NCI-H2081 (cell line): ENCODE measurements at regions not wholly inside any gene's neighbourhood (a gene's known extent, or its start where the extent isn't known, plus 50 kb on each side); places are given as distances from the start of the nearest gene placed in this dataset.
A peak's percentile ranks its signal among the peaks of the same experiment; 100 is the strongest.
"Not testable (repeated sequence)": the region's sequence is repeated elsewhere in the genome, so short reads cannot be mapped to it uniquely, and the experiment has no call there.

Experiments
- DNase-seq, 2 experiments: peaks; one replicate each; lab custom pipeline; 2025; lab: John Stamatoyannopoulos, UW

GRCh38 chr11:24264868-24265267 is 232.0 kb upstream of the LUZP2 start:
- no peak for DNase-seq

DNA sequence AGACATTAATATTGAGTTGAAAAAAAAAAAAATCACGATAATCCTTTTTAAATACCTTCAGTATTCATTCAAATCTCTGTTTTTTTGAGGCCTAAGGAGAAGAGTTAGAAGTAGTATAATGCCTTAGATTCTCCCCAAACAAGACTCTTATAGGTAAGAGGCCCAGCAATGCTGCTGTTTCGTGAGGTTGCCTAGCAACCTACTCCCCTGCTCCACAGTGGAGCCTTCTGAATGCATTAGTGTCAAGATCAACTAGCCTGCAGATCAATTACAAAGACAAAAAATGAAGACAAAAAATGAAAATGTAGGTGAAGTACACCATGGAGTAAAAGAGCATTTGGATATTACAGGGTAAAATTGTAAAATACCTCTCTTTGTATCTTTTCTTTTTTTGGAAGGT is 229.8 kb upstream of the LUZP2 start:
- DNase-seq = no peak

- DNase-seq = no peak
Measured at GRCh38 chr11:24271798-24272197, 225.1 kb upstream of the LUZP2 start.

GRCh38 chr11:24274214-24274781 is 222.6 kb upstream of the LUZP2 start:
- not testable (repeated sequence) for DNase-seq

GRCh38 chr11:24286238-24286637 is 210.6 kb upstream of the LUZP2 start:
- DNase-seq = no peak

DNA sequence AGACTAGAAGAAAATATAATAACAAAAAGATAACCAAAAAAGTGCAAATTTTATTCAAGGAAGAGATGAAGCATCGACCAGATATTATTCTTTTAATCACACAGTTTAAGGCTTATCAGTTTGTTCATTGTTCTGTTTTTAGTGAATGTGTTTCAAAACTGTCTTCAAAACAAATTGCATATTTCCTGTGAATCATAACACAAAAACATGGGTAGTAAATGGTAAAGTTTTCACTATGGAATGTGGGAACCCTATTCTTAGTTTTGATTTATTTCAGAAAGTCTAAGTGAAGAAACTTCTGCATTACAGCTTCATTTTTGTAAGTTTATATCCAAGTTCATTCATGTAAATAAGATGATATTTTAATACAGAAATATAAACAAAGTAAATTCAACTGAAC is 207.6 kb upstream of the LUZP2 start:
- DNase-seq = no peak

GRCh38 chr11:24293964-24294363 is 202.9 kb upstream of the LUZP2 start:
- no peak for DNase-seq

- DNase-seq = no peak
Measured at GRCh38 chr11:24295360-24295759, 201.5 kb upstream of the LUZP2 start.

DNA sequence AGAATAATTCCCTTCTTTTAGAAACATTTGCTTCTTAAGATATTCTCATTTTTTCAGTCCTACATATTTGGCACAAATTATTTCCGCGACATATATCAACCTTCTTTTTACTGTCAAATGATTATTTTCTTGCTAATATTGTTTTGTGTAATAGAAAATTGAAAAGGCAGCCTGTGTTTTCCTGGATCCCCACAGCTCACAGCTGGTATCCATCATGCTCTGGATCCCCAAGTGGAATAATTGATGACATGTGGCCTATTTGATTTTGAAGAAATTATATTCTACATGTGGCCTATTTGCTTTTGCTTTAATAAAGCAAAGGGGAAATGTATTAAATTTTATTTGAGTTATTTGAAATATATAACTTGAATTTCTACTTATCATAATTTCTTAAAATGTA is 199.4 kb upstream of the LUZP2 start:
- no peak for DNase-seq

- DNase-seq = peak; percentile 18 to 58
Measured at GRCh38 chr11:24298146-24298545, 198.7 kb upstream of the LUZP2 start.

GRCh38 chr11:24311974-24312373 is 184.9 kb upstream of the LUZP2 start:
- no peak for DNase-seq

DNA sequence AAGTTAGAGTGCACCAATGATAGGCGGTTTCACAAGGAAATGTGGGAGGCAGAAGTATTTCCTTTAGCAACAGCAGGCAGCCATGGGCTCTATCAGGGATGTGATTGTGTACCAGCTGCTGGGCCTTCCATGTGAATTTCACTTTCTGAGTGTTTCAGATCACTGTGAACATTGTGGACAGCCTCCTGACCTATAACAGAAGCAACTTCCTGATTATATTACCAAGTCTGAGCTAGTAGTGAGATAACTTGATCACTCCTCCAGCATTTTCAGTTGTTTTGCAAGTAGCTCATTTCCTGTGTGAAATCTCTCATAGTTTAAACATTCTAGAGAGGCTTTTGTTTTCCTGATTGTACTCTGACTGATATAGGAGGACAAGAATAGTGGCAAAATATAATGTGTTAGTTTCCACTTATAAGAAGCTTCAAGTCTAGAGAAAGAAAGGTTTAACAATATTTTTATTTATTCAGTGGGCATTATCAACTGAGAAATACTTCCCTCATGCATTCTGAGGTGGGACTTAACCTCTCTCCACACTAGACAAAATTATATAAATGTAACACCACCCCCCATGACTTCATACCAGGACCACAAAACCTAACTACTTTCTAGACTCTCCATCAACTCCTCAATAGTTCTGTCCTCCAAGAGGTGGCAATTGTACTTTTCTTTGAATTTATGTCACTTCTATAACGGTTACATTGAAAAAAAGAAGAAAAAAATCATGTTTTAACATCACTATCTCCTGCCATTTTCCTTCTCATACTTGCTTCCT is 184.2 kb upstream of the LUZP2 start:
- DNase-seq = no peak

GRCh38 chr11:24321229-24321628 is 175.6 kb upstream of the LUZP2 start:
- no peak for DNase-seq

DNA sequence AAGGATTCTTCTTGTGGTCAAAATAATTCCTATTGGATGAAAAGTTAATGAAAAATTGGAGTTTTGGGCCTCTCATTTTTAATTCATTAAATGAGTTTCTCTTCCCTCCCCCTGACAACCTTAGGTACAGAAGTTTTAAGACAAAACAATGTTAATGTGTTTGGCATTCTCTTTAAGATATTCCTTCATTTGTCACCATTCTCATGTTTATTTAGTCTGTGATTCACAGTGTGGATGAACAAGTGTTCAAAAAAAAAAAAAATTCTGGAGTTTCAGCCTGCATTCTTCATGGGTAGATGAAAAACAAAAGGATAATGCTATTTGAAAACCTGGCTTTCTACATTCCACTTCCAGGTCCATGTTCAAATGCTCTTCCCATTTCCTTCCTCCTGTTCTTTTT is 172.6 kb upstream of the LUZP2 start:
- no peak for DNase-seq

DNA sequence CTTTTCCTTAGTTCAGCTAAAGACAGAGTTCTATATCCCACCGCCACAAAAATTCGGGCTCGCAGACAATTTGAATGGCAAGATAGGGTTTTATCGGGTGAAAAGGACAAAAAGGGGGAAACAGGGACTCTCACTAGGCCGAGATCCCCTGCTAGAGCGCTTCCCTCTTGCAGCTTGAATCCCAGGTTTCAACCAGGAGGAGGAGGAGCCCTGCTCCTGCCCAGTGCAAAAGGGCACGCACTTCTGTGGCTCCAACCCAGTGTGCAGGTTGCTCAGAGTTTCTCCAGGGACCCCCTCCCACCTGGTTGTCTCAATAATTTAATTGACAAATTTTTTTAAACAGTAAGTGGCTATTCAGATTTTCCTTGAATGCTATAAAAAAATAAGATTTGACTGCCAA is 152.6 kb upstream of the LUZP2 start:
- no peak for DNase-seq

DNA sequence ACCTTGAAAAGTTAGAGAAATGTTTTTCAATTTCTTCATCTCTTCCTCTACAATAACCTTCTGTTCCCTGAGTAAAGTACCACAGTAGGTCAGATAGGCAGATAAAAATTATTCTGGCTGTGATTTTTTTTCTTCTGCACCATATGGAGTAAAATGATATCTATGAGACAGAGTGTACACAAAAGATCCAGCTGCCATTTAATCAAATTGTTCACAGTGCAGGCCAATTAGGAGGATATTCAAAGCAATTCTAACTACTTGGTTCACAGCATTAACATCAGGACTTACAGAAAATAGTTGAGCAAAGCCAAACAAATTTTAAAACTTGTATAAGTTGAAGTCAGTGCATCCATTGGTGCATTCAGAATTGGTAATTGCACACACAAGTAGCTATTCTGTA is 147.9 kb upstream of the LUZP2 start:
- DNase-seq = peak in 1 of 2 experiments; percentile 43

DNA sequence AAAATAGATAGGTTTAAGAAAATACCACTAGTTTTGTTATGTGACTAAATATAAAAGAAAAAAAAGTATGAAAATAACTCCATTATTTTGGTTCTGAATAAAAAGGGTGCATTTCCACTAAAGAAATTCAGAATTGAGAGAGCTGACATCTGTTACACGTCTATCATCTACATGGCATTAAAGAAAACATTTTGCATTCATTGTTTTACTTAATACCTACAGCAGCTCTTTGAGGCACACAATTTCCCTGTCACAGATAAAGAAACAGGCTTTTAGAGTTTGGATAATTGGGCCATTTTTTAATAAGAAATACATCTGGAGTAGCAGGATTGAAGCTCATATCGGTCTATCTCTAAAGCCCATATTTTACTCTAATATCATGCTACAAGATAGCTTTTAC is 145.7 kb upstream of the LUZP2 start:
- no peak for DNase-seq

DNA sequence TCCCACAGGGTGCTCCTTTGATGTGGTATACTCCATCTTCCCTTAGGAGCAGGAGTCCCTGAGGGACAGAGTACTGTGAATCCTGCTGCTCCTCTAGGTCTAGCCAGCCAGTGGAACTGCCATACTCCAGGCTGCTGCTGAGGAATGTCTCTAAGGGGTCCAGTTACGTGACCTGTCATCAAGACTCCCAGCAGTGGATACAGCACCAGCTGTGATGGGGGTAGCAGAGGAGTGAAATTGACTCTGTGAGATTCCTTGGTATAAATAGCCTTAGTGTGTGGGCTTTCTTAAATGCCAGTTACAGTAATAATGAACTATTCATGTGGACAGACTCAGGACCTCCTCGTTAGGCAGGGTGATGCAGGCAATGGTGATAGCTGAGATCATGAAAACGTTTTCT is 140.4 kb upstream of the LUZP2 start:
- no peak for DNase-seq

DNA sequence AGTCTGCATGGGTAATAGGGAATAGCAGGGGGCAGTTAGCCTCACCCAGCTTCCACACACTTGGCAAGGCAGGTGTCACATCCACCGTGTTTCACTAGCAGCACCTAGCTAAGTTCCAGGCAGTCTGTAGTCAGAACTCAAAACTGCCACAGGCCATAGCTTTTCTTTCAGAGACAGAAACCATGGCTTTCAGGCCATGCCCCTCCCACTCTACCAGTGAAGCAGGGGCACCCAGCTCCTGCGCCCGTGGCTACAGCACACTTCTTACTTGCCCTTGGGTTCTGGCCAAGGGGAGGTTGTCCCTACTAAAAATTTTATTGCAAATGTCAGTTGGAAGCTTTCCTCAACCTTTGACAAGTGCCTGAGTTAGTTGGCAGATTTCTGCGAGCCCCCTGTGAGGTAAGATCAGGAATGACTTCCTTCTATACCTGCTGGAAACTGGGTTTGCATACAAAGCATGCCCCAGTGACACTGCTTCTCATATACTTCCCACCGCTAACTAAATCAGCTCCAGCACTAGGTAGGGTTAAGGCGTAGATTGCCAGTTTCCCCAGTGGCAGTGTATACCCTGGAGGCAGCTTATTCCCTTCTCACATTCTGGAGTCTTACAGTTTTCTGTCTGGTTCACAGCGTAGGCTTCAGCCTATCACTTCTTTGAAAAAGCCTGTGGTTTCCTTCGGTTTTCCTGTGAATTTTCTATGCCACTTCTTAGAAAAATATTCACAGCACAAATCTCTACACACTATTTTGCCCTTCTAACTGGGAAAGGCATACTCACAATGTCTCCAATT is 139.0 kb upstream of the LUZP2 start:
- DNase-seq = no peak

DNA sequence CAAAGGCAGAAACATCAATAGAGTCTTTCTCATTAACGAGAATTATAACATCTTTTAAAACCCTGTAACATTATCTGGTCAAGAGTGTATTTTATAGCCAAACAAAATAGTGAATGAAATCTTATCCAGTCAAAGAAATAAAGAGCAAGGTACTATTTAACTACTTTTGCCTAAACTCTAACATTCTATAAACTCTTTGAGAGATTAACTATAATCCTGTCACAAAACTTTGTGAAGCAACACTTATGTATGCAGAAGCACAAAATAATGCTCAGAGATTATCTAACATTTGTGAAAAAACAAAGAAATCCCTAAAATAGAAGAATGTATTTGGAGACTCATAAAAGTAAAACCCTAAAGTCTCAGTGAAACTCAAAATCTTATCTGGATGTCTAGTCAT is 124.4 kb upstream of the LUZP2 start:
- no peak for DNase-seq

GRCh38 chr11:24373516-24373915 is 123.3 kb upstream of the LUZP2 start:
- no peak for DNase-seq

DNA sequence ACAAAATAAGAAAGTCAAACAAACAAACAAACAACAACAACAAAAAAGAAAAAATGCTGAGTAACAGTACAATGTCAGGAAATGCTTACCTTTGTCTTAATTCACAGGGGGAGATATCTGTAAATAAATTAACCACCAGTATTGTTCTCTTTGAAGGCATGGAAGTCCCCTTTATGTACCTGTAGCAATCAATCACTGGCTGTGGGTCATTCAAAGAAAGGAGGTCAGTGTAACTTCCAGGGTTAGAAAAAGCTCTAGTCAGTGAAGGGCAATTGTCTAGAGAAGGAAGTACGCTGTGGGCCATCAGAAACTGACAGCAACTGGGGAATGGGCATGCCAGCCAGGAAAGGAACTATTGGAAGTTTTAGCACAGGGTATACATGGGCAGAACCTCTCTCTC is 121.5 kb upstream of the LUZP2 start:
- no peak for DNase-seq

GRCh38 chr11:24375931-24376330 is 120.9 kb upstream of the LUZP2 start:
- DNase-seq = no peak
